ENCODE measurements at regions not wholly inside any gene's neighbourhood (a gene's known extent, or its start where the extent isn't known, plus 50 kb on each side); places are given as distances from the start of the nearest gene placed in this dataset.

- no peak for DNase-seq (ENCODE audit: low spot score)
- TF ChIP-seq, protein P1, sequence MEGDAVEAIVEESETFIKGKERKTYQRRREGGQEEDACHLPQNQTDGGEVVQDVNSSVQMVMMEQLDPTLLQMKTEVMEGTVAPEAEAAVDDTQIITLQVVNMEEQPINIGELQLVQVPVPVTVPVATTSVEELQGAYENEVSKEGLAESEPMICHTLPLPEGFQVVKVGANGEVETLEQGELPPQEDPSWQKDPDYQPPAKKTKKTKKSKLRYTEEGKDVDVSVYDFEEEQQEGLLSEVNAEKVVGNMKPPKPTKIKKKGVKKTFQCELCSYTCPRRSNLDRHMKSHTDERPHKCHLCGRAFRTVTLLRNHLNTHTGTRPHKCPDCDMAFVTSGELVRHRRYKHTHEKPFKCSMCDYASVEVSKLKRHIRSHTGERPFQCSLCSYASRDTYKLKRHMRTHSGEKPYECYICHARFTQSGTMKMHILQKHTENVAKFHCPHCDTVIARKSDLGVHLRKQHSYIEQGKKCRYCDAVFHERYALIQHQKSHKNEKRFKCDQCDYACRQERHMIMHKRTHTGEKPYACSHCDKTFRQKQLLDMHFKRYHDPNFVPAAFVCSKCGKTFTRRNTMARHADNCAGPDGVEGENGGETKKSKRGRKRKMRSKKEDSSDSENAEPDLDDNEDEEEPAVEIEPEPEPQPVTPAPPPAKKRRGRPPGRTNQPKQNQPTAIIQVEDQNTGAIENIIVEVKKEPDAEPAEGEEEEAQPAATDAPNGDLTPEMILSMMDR (IDR thresholded peaks at IDR 0.05; ENCODE audit: extremely low read depth, missing control alignments) = no peak
Measured at GRCh38 chr13:30016398-30016797, 166.0 kb upstream of the UBL3 start.

DNA sequence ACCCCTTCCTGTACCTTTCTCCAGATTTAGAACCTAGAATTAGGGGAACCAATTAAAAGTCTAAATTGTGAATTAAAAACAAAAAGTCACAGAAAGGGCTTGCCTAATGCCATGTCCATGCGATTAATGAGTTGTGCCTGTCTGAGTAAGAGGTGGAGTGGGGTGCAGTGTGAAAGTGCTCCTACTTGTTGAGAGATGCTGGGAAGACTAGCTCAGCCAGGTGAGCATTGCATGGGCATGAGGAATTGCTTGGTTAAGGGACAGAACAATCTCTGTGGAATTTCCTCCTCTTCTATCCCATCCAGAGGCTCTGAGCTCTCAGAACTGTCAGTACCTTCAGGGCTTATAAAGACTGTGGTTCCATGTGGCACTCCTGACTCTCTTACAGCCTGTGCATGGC lies 159.0 kb upstream of the UBL3 start:
- DNase-seq (ENCODE audit: low spot score) = no peak
- TF ChIP-seq, protein P1 (IDR thresholded peaks at IDR 0.05; ENCODE audit: extremely low read depth, missing control alignments) = no peak

- DNase-seq (ENCODE audit: low spot score) = no peak
- TF ChIP-seq, protein P1 (IDR thresholded peaks at IDR 0.05; ENCODE audit: extremely low read depth, missing control alignments) = no peak
Measured at GRCh38 chr13:30006246-30006645, 155.8 kb upstream of the UBL3 start.

- TF ChIP-seq, protein P1 (IDR thresholded peaks at IDR 0.05; ENCODE audit: extremely low read depth, missing control alignments) = no peak
- no peak for DNase-seq (ENCODE audit: low spot score)
Measured at GRCh38 chr13:30004204-30004603, 153.8 kb upstream of the UBL3 start.

DNA sequence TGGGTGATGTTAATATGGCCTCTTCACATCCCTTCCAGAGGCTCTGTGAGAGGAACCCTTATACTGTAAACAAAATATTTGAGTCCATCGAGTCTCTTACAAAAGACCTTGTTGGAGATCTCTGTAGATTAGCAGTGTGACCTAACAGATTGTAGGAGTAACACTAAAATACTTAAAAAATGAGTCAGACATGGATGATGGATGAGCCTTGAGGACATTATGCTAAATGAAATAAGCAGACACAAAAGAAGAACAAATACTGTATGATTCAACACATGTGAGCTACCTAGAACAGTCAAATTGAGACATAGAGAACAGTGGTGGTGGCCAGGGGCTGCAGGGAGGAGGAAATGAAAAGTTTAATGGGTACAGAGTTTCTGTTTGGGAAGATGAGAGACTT lies 152.2 kb upstream of the UBL3 start:
- DNase-seq (ENCODE audit: low spot score) = no peak
- TF ChIP-seq, protein P1 (IDR thresholded peaks at IDR 0.05; ENCODE audit: extremely low read depth, missing control alignments) = no peak

- DNase-seq (ENCODE audit: low spot score) = no peak
- TF ChIP-seq, protein P1 (IDR thresholded peaks at IDR 0.05; ENCODE audit: extremely low read depth, missing control alignments) = no peak
Measured at GRCh38 chr13:30000370-30000765, 150.0 kb upstream of the UBL3 start.

DNA sequence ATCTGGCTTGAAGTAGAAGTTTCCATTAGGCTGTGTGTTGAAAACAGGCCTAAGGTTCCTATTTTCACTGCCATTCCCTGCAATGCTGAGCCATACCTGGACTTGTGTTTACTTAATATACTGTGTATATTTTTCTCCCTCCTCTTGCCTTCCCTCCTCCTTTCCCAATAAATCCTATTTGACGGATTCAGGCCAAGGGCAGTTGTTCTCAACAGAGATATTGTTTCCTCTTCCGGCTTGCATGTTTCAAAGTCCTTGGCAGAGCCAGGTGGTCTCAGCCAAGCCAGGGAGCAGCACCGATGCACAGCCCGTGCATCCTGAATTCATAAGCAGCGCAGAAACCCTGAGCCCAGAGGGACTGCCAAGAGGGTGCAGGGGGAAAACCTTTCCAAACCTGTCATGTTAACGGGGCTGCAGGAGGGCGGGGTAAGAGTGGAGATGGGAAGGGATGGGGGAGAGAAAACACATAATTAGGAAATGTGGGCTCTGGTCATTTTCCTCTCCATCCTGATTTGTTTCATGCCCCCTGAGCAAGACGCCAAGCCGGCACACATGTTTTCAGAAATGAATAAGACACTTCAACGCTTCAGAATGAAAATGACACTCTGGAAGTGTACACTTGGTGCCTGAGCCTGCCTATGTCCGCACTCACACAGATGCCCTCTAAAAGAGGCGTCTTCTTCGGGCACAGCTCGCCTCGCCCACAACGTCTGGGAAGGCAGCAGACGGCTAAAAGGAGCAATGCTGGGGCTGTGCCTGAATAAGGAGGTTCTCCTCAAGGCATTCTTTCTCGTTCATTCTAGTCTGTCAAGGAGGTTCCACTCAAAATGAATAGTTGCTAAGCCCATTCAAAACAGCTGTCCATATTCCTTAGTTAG lies 149.3 kb upstream of the UBL3 start:
- TF ChIP-seq, protein P1 (IDR thresholded peaks at IDR 0.05; ENCODE audit: extremely low read depth, missing control alignments) = no peak
- DNase-seq (ENCODE audit: low spot score) = no peak
